HL-60 (cell line): ENCODE measurements at regions not wholly inside any gene's neighbourhood (a gene's known extent, or its start where the extent isn't known, plus 50 kb on each side); places are given as distances from the start of the nearest gene placed in this dataset.

Source experiments
- POLR2AphosphoS5 ChIP-seq: IDR thresholded peaks from 2 replicates; pipeline ENCODE4 v1.6.1; 2012; ENCODE audit warnings: low read depth
- SPI1 ChIP-seq: IDR thresholded peaks from 2 replicates; pipeline ENCODE4 v1.6.1; 2012; ENCODE audit warnings: low read depth, mild to moderate bottlenecking, borderline replicate concordance
- TF ChIP-seq, protein P1 (sequence below): IDR thresholded peaks from one replicate; pipeline ENCODE4 v1.5.1; 2011; ENCODE audit warnings: low read length, control low read depth, inconsistent platforms; ENCODE audit not compliant: insufficient read depth

- TF ChIP-seq, protein P1, sequence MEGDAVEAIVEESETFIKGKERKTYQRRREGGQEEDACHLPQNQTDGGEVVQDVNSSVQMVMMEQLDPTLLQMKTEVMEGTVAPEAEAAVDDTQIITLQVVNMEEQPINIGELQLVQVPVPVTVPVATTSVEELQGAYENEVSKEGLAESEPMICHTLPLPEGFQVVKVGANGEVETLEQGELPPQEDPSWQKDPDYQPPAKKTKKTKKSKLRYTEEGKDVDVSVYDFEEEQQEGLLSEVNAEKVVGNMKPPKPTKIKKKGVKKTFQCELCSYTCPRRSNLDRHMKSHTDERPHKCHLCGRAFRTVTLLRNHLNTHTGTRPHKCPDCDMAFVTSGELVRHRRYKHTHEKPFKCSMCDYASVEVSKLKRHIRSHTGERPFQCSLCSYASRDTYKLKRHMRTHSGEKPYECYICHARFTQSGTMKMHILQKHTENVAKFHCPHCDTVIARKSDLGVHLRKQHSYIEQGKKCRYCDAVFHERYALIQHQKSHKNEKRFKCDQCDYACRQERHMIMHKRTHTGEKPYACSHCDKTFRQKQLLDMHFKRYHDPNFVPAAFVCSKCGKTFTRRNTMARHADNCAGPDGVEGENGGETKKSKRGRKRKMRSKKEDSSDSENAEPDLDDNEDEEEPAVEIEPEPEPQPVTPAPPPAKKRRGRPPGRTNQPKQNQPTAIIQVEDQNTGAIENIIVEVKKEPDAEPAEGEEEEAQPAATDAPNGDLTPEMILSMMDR = no peak
- TF ChIP-seq POLR2AphosphoS5 (no peak), SPI1 (no peak)
Measured at GRCh38 chr3:4140921-4141320, 162.2 kb upstream of the SETMAR start.
